HG02798 (cell line): ENCODE measurements at regions not wholly inside any gene's neighbourhood (a gene's known extent, or its start where the extent isn't known, plus 50 kb on each side); places are given as distances from the start of the nearest gene placed in this dataset.
"Not testable (repeated sequence)": the region's sequence is repeated elsewhere in the genome, so short reads cannot be mapped to it uniquely, and the experiment has no call there.

Source experiments
- ATAC-seq: cut with Tn5 transposase; IDR thresholded peaks from one replicate; pipeline ENCODE4 v1.9.1; 2021; ENCODE audit warnings: mild to moderate bottlenecking; ENCODE audit not compliant: unreplicated experiment, poor library complexity

- no peak for ATAC-seq
These were observed 73.3 kb upstream of the HABP2 start for GRCh38 chr10:113479346-113480080.

GRCh38 chr10:113480081-113480360 lies 72.8 kb upstream of the HABP2 start:
- ATAC-seq, result no peak

- ATAC-seq, result no peak
These were observed 71.9 kb upstream of the HABP2 start for GRCh38 chr10:113480851-113481502.

DNA sequence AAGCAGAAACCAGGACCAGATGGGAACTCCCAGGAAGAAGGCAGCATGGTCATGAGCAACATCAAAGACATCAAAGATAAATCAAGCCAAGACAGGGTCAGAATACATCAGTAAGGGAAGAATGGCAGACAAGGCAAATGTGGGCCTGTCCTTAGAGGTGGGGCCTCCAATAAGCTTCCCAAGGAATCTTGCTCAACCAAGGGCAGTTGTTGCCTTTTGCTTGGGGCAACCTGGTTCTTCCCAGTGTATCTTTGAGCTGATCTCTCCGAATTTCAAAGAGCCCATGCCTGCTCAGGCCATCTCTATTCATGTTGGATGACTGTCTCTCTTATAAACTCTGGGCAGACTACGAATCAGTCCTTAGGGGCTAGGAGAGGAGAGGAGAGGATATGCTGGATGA lies 68.4 kb upstream of the HABP2 start:
- ATAC-seq, result no peak

GRCh38 chr10:113485736-113486135 lies 67.1 kb upstream of the HABP2 start:
- ATAC-seq, result no peak

DNA sequence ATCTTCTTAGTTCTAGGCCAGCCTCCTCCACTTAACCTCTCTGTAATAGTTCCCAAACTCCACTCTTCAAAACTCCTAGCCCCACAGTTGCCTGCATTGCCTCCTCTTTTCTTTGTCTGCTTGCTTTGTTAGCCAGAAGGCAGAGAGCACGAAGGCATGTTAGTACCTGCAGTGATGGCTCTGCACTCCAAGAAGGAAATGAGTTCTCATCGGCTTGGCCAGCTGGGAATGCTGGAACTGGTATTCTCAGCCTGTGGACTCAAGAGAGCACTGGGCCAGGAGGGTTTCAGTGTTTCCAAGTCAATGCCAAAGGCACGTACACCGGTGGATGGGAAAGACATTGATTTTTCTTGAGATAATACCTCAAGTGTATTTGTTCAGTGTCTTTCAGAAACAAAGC lies 66.3 kb upstream of the HABP2 start:
- no peak for ATAC-seq

DNA sequence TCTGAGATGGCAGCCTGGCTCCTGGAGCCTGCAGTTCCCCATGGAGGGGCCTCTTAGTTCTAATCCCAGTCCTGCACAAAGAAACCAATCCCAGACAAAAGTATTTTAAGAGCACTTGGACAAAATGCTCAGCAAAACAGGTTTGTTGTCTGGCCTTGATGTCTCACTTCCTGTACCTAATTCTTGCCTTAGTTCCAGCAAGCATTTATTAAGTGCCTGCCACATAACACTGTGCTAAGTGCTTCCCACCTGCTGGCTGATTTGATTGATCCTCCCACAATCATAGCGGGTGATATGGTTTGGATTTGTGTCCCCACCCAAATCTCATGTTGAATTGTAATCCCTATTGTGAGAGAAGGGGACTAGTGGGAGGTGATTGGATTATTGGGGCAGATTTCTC lies 65.7 kb upstream of the HABP2 start:
- ATAC-seq, result no peak

DNA sequence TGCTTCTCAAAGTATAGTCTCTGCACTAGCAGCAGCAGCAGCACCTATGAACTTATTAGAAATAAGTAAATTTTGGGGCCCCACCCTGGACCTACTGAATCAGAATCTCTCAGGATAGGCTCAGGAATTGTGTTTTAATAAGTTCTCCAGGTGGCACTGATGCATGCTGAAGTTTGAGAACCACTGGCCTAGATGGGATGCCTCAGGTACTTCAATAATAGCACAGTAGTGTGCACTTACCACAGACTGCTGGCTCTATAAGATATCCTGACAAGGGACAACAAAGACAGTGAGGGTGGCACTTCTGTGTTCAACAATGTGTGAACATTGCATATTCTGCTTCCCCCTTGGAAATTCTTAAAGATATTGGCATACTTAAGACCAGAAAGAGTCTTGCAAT lies 64.7 kb upstream of the HABP2 start:
- no peak for ATAC-seq

GRCh38 chr10:113489522-113489921 lies 63.3 kb upstream of the HABP2 start:
- not testable (repeated sequence) for ATAC-seq

GRCh38 chr10:113491967-113492565 lies 60.8 kb upstream of the HABP2 start:
- no peak for ATAC-seq

GRCh38 chr10:113493195-113493594 lies 59.7 kb upstream of the HABP2 start:
- ATAC-seq, result no peak

GRCh38 chr10:113493882-113494301 lies 59.0 kb upstream of the HABP2 start:
- ATAC-seq, result no peak

GRCh38 chr10:113494761-113495160 lies 58.1 kb upstream of the HABP2 start:
- ATAC-seq, result no peak

DNA sequence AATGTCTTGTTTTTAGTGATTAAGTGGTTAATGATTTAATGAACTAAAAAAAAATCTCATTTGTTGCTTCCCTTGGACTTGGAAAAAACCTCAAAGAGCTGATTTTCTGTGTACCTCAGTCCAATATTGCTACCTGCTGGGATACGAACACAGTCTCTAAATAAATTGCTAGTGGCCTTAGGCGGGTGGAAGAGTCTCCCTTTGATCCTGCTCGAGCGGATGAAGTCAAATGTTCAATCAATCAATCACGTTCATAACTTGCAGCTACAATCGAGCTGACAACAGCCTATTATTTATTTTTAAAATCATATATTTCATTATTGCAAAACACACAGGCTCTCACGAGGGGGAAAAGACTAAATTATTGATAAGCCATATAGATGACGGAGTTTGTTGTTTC lies 57.3 kb upstream of the HABP2 start:
- ATAC-seq, result no peak

- no peak for ATAC-seq
These were observed 56.4 kb upstream of the HABP2 start for GRCh38 chr10:113496111-113497109.

DNA sequence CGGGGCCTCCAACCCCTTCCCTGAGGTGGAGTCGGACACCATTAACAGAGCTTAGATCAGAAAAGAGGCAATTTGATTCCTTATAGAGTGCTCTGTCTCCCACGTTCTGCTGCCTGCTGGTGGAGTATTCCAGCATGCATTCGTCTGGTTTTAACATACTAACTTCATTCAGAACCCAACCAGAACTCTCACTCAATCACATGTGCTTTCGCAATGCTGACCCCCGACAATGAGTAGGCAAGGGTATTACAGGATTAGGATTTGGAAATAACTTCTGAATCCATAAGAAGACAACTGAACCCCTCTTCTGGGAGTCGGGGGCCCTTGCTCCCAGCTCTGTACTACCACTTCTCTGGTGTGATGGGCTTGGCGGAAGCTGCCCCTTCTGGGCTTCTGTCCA lies 55.7 kb upstream of the HABP2 start:
- no peak for ATAC-seq

- ATAC-seq, result no peak
These were observed 53.9 kb upstream of the HABP2 start for GRCh38 chr10:113498997-113499396.

- ATAC-seq, result no peak
These were observed 53.0 kb upstream of the HABP2 start for GRCh38 chr10:113499806-113500205.

DNA sequence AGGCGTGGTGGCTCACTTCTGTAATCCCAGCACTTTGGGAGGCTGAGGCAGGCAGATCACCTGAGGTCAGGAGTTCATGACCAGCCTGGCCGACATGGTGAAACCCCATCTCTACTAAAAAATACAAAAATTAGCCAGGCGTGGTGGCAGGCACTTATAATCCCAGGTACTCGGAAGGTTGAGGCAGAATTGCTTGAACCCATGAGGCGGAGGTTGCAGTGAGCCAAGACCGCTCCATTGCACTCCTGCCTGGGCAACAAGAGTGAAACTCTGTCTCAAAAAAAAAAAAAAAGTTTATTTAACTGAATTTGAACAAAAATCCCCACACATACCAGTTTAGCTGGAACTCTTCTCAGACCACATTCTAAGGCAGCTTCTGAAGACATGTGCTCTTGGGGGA lies 51.8 kb upstream of the HABP2 start:
- ATAC-seq, result not testable (repeated sequence)
